Retinal pigment epithelial cell (primary cell): ENCODE measurements at regions not wholly inside any gene's neighbourhood (a gene's known extent, or its start where the extent isn't known, plus 50 kb on each side); places are given as distances from the start of the nearest gene placed in this dataset.

Source experiments
- DNase-seq: peaks from one replicate; pipeline ENCODE4 v3.0.0-alpha.2; 2010; ENCODE audit warnings: low read depth
- H3K4me3 ChIP-seq: 2 replicates; pipeline ENCODE4 v1.5.1; 2011; ENCODE audit warnings: mild to moderate bottlenecking, low read length, control low read depth, moderate library complexity
- CTCF ChIP-seq: conservative IDR thresholded peaks from 2 replicates; pipeline ENCODE4 v1.5.1; 2011; ENCODE audit warnings: low read depth, low read length, control low read depth, inconsistent platforms

- DNase-seq: no peak
- no peak overlapping the region for H3K4me3 ChIP-seq
- no peak for TF ChIP-seq CTCF
Observed at GRCh38 chr7:49666764-49667163, 106.7 kb upstream of the VWC2 start.

GRCh38 chr7:49669285-49669684 is 104.2 kb upstream of the VWC2 start:
- no peak for TF ChIP-seq CTCF
- no peak overlapping the region for H3K4me3 ChIP-seq
- no peak for DNase-seq

DNA sequence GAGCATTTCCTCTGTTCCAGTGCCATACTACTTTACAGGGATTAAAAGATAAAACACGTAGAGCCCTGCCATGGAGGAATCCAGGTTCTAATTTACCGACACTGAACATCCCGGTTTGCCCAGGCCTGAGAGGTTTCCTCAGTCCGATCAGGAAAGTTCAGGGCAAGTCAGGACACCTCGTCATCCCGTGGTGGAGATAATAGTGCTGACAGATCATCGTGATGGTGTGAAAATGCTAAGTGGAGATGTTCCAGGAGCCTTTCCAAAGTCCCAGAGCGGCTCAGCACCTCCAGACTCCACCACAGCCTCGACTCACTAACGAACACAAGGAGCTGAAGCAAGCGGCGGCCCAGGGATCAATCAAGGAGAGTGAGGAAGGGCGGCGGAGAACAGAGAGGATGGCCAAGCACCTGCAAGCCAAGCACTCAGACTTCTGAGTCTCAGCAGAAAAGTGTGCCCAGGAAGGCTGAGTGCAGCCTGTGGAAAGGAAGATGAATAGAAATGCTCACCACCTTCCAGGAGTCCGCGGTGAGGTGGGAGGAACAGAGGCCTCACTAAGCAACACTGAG is 103.7 kb upstream of the VWC2 start:
- H3K4me3 ChIP-seq: no peak overlapping the region
- TF ChIP-seq CTCF: no peak
- DNase-seq: no peak

GRCh38 chr7:49670991-49671390 is 102.4 kb upstream of the VWC2 start:
- TF ChIP-seq CTCF: no peak
- H3K4me3 ChIP-seq: no peak overlapping the region
- DNase-seq: no peak

DNA sequence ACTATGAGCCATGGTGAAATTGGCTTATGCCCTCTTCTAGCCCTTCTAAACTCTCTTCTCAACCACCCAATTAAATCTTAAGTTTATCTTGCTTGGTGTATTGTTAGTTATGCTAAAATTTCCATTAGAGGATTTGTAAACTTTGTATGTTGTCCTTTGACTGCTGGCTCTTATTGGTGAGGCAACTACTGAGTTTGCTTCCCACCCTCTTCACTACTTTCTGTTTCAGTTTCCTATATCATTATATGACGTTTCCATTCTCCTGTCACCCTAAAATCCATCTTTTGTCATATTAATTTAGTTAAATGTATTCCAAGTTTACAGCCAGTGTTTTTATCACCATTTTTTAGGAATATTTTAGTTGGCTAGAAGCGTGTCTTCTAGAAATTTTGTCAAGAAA is 80.9 kb upstream of the VWC2 start:
- H3K4me3 ChIP-seq: no peak overlapping the region
- TF ChIP-seq CTCF: no peak
- no peak for DNase-seq

DNA sequence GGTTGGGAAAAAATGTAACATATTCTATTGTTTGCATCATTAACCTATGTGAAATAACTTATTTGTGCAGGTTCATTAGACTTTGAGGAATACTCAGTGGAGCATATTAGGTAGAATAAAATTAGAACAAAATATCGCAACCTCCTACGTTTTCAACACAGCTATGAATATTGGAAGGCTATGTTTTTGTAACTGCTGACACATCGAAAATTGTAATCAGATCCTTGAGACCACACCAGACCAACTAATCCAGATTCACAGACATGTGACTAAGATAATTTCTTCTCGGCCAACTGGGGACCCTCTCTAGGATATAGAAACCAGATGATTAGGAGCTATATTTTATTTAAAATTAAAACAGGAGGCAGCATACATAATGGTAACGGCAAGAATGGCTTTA is 77.5 kb upstream of the VWC2 start:
- no peak overlapping the region for H3K4me3 ChIP-seq
- no peak for TF ChIP-seq CTCF
- no peak for DNase-seq

- no peak overlapping the region for H3K4me3 ChIP-seq
- no peak for TF ChIP-seq CTCF
- no peak for DNase-seq
Observed at GRCh38 chr7:49700841-49701240, 72.6 kb upstream of the VWC2 start.
